ENCODE measurements at regions not wholly inside any gene's neighbourhood (a gene's known extent, or its start where the extent isn't known, plus 50 kb on each side); places are given as distances from the start of the nearest gene placed in this dataset.
"Not testable (repeated sequence)": the region's sequence is repeated elsewhere in the genome, so short reads cannot be mapped to it uniquely, and the experiment has no call there.

GRCh38 chr1:146654763-146655162, 283.4 kb upstream of the NBPF12 start:
- DNase-seq (ENCODE audit: low read depth in 2 of 3, low spot score in 2 of 3): not testable (repeated sequence)

- not testable (repeated sequence) for DNase-seq (ENCODE audit: low read depth in 2 of 3, low spot score in 2 of 3)
Measured at GRCh38 chr1:146645978-146646604, 292.0 kb upstream of the NBPF12 start.

- not testable (repeated sequence) for DNase-seq (ENCODE audit: low read depth in 2 of 3, low spot score in 2 of 3)
Measured at GRCh38 chr1:146641534-146641933, 296.6 kb upstream of the NBPF12 start.

GRCh38 chr1:146640671-146641070, 297.5 kb upstream of the NBPF12 start:
- not testable (repeated sequence) for DNase-seq (ENCODE audit: low read depth in 2 of 3, low spot score in 2 of 3)

- DNase-seq (ENCODE audit: low read depth in 2 of 3, low spot score in 2 of 3): not testable (repeated sequence)
Measured at GRCh38 chr1:146630302-146630701, 307.8 kb upstream of the NBPF12 start.

- peak in 1 of 3 donors; percentile 0 for DNase-seq (ENCODE audit: low read depth in 2 of 3, low spot score in 2 of 3)
Measured at GRCh38 chr1:146618582-146618981, 319.5 kb upstream of the NBPF12 start.

- DNase-seq (ENCODE audit: low read depth in 2 of 3, low spot score in 2 of 3): not testable (repeated sequence)
Measured at GRCh38 chr1:146604681-146605080, 333.4 kb upstream of the NBPF12 start.

- DNase-seq (ENCODE audit: low read depth in 2 of 3, low spot score in 2 of 3): not testable (repeated sequence)
Measured at GRCh38 chr1:146600720-146601307, 337.3 kb upstream of the NBPF12 start.

- not testable (repeated sequence) for DNase-seq (ENCODE audit: low read depth in 2 of 3, low spot score in 2 of 3)
Measured at GRCh38 chr1:146599906-146600305, 338.2 kb upstream of the NBPF12 start.

GRCh38 chr1:146581229-146581628, 352.4 kb upstream of the NOTCH2NLA start:
- not testable (repeated sequence) for DNase-seq (ENCODE audit: low read depth in 2 of 3, low spot score in 2 of 3)

- not testable (repeated sequence) for DNase-seq (ENCODE audit: low read depth in 2 of 3, low spot score in 2 of 3)
Measured at GRCh38 chr1:146567541-146567940, 338.7 kb upstream of the NOTCH2NLA start.

GRCh38 chr1:146558032-146558431, 329.2 kb upstream of the NOTCH2NLA start:
- not testable (repeated sequence) for DNase-seq (ENCODE audit: low read depth in 2 of 3, low spot score in 2 of 3)

- DNase-seq (ENCODE audit: low read depth in 2 of 3, low spot score in 2 of 3): not testable (repeated sequence)
Measured at GRCh38 chr1:146556405-146556804, 327.6 kb upstream of the NOTCH2NLA start.

GRCh38 chr1:146552414-146552813, 323.6 kb upstream of the NOTCH2NLA start:
- not testable (repeated sequence) for DNase-seq (ENCODE audit: low read depth in 2 of 3, low spot score in 2 of 3)

- DNase-seq (ENCODE audit: low read depth in 2 of 3, low spot score in 2 of 3): not testable (repeated sequence)
Measured at GRCh38 chr1:146548684-146549083, 319.9 kb upstream of the NOTCH2NLA start.

GRCh38 chr1:146546189-146546588, 317.4 kb upstream of the NOTCH2NLA start:
- not testable (repeated sequence) for DNase-seq (ENCODE audit: low read depth in 2 of 3, low spot score in 2 of 3)

GRCh38 chr1:146537775-146538373, 309.1 kb upstream of the NOTCH2NLA start:
- not testable (repeated sequence) for DNase-seq (ENCODE audit: low read depth in 2 of 3, low spot score in 2 of 3)

- DNase-seq (ENCODE audit: low read depth in 2 of 3, low spot score in 2 of 3): not testable (repeated sequence)
Measured at GRCh38 chr1:146536028-146536427, 307.2 kb upstream of the NOTCH2NLA start.

GRCh38 chr1:146535575-146535974, 306.8 kb upstream of the NOTCH2NLA start:
- DNase-seq (ENCODE audit: low read depth in 2 of 3, low spot score in 2 of 3): not testable (repeated sequence)

- DNase-seq (ENCODE audit: low read depth in 2 of 3, low spot score in 2 of 3): not testable (repeated sequence)
Measured at GRCh38 chr1:146530958-146531357, 302.1 kb upstream of the NOTCH2NLA start.

- DNase-seq (ENCODE audit: low read depth in 2 of 3, low spot score in 2 of 3): not testable (repeated sequence)
Measured at GRCh38 chr1:146522812-146523211, 294.0 kb upstream of the NOTCH2NLA start.

- DNase-seq (ENCODE audit: low read depth in 2 of 3, low spot score in 2 of 3): not testable (repeated sequence)
Measured at GRCh38 chr1:146522345-146522744, 293.5 kb upstream of the NOTCH2NLA start.
